ENCODE measurements at regions not wholly inside any gene's neighbourhood (a gene's known extent, or its start where the extent isn't known, plus 50 kb on each side); places are given as distances from the start of the nearest gene placed in this dataset.

- Histone ChIP-seq H3K9me1 (ENCODE audit: insufficient read depth, low read length) (no peaks in the 10 kb centered on the region), H3K36me3 (ENCODE audit: control insufficient read depth, insufficient read depth, low read length) (no peaks in the 10 kb centered on the region), H4K91ac (ENCODE audit: insufficient read depth, low read depth, low read length) (no peak overlapping the region), H3K14ac (replicated peaks; ENCODE audit: low read depth, low read length) (no peak overlapping the region), H3K56ac (ENCODE audit: extremely low read depth, insufficient read depth, low read length) (no peak overlapping the region), H3K23ac (ENCODE audit: low read depth, low read length) (no peak overlapping the region), H3K79me1 (ENCODE audit: low read depth in 1 of 2, low read length in 2 of 2) (no peaks in the 10 kb centered on the region), H3K4me3 (ENCODE audit: insufficient read depth, low read depth, low read length) (no peak overlapping the region), H3K4me2 (ENCODE audit: low read depth, low read length) (no peak overlapping the region), H3K27ac (ENCODE audit: insufficient read depth, low read length) (no peak overlapping the region), H2BK5ac (ENCODE audit: low read depth, low read length, poor library complexity, severe bottlenecking) (no peak overlapping the region), H4K8ac (ENCODE audit: low read depth in 2 of 2, low read length in 2 of 2) (no peak overlapping the region), H3K18ac (ENCODE audit: low read depth, low read length) (no peak overlapping the region), H2AFZ (replicated peaks; ENCODE audit: low read length, poor library complexity) (no peak overlapping the region), H3K4ac (ENCODE audit: low read depth, low read length) (no peak overlapping the region), H4K20me1 (ENCODE audit: insufficient read depth, low read length) (no peaks in the 10 kb centered on the region), H2BK15ac (ENCODE audit: low read depth, low read length) (no peak overlapping the region), H3K9me3 (ENCODE audit: control insufficient read depth, insufficient read depth, low read length) (no peaks in the 10 kb centered on the region), H2BK120ac (ENCODE audit: low read depth, low read length) (no peak overlapping the region), H3K9ac (ENCODE audit: low read depth, low read length) (no peak overlapping the region), H4K5ac (ENCODE audit: low read depth, low read length) (no peak overlapping the region), H3K4me1 (ENCODE audit: control insufficient read depth, insufficient read depth, low read length) (no peaks in the 10 kb centered on the region), H2BK20ac (ENCODE audit: low read depth, low read length) (no peak overlapping the region), H3K27me3 (ENCODE audit: control insufficient read depth, insufficient read depth, low read length) (no peaks in the 10 kb centered on the region), H2AK9ac (replicated peaks; ENCODE audit: low read depth, low read length, poor library complexity) (no peak overlapping the region), H2AK5ac (ENCODE audit: low read depth, low read length) (no peak overlapping the region)
- ChIA-PET POLR2A (ENCODE audit: unreplicated experiment) (no interaction called here), CTCF (interaction anchor here (0.6 to 1.0 kb wide), 2 partner anchors 49 to 1089 kb away, joined by 3 read pairs; no protein-coding TSS in a partner anchor)
- intact Hi-C loops (cut with micrococcal nuclease) (no loop called here), in situ Hi-C loops (cut with MboI; ENCODE audit: low sequenced_read_pairs) (no loop called here), dilution Hi-C loops (cut with HindIII; ENCODE audit: low sequenced_read_pairs, unreplicated experiment) (no loop called here)
- TF ChIP-seq CHD1 (IDR thresholded peaks at IDR 0.05; ENCODE audit: low read depth, low read length), result no peak
- no peak for TF ChIP-seq NFE2L2 (IDR thresholded peaks at IDR 0.05; ENCODE audit: low read depth, low read length)
- TF ChIP-seq MAFK (IDR thresholded peaks at IDR 0.05; ENCODE audit: low read depth, low read length), result no peak
- TF ChIP-seq, protein P1, sequence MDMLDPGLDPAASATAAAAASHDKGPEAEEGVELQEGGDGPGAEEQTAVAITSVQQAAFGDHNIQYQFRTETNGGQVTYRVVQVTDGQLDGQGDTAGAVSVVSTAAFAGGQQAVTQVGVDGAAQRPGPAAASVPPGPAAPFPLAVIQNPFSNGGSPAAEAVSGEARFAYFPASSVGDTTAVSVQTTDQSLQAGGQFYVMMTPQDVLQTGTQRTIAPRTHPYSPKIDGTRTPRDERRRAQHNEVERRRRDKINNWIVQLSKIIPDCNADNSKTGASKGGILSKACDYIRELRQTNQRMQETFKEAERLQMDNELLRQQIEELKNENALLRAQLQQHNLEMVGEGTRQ (IDR thresholded peaks at IDR 0.05; ENCODE audit: low read depth, low read length), result no peak
- no peak for TF ChIP-seq RFX5 (IDR thresholded peaks at IDR 0.05; ENCODE audit: low read depth, low read length)
- no peak for TF ChIP-seq RAD21 (IDR thresholded peaks at IDR 0.05; ENCODE audit: low read length)
- TF ChIP-seq MXI1 (IDR thresholded peaks at IDR 0.05; ENCODE audit: borderline replicate concordance, low read depth, low read length), result no peak
- TF ChIP-seq BHLHE40 (IDR thresholded peaks at IDR 0.05; ENCODE audit: low read depth, low read length), result no peak
- no CpG with 5 or more reads among the region's 5 CpGs for WGBS, 2 experiments (ENCODE audit: extremely low coverage in 2 of 2, insufficient read length in 1 of 2)
- DNase-seq (no peak), ATAC-seq (ENCODE audit: low read depth) (no peak)
- BruUV-seq (replicated peaks), result no TSS peak
Observed at GRCh38 chr6:120996340-120996739, 337.9 kb downstream of the TBC1D32 start.

Measured in IMR-90 (cell line).